GM19452 (cell line): ENCODE measurements at regions not wholly inside any gene's neighbourhood (a gene's known extent, or its start where the extent isn't known, plus 50 kb on each side); places are given as distances from the start of the nearest gene placed in this dataset.

ENCODE experiments used
- ATAC-seq: cut with Tn5 transposase; IDR thresholded peaks from one replicate; pipeline ENCODE4 v1.9.1; 2021; ENCODE audit not compliant: unreplicated experiment

- no peak for ATAC-seq
Measured at GRCh38 chr14:83467811-83468210, 1934.2 kb upstream of the SEL1L start.

- no peak for ATAC-seq
Measured at GRCh38 chr14:83470466-83470865, 1936.8 kb upstream of the SEL1L start.

GRCh38 chr14:83470959-83471695 is 1937.5 kb upstream of the SEL1L start:
- ATAC-seq, result no peak

- no peak for ATAC-seq
Measured at GRCh38 chr14:83473416-83474235, 1940.0 kb upstream of the SEL1L start.

GRCh38 chr14:83478741-83479140 is 1945.1 kb upstream of the SEL1L start:
- ATAC-seq, result no peak

- no peak for ATAC-seq
Measured at GRCh38 chr14:83483063-83483462, 1949.4 kb upstream of the SEL1L start.

- no peak for ATAC-seq
Measured at GRCh38 chr14:83485591-83485990, 1951.9 kb upstream of the SEL1L start.

GRCh38 chr14:83491091-83491490 is 1957.4 kb upstream of the SEL1L start:
- ATAC-seq, result no peak

GRCh38 chr14:83520837-83521236 is 1987.2 kb upstream of the SEL1L start:
- ATAC-seq, result no peak

- no peak for ATAC-seq
Measured at GRCh38 chr14:83529531-83529930, 1995.9 kb upstream of the SEL1L start.

GRCh38 chr14:83533734-83534133 is 1996.2 kb upstream of the FLRT2 start:
- ATAC-seq, result no peak

- no peak for ATAC-seq
Measured at GRCh38 chr14:83534995-83535394, 1994.9 kb upstream of the FLRT2 start.

GRCh38 chr14:83535444-83535843 is 1994.5 kb upstream of the FLRT2 start:
- ATAC-seq, result no peak

- no peak for ATAC-seq
Measured at GRCh38 chr14:83541147-83541546, 1988.8 kb upstream of the FLRT2 start.

GRCh38 chr14:83548061-83548839 is 1981.7 kb upstream of the FLRT2 start:
- ATAC-seq, result no peak

GRCh38 chr14:83556065-83556464 is 1973.9 kb upstream of the FLRT2 start:
- no peak for ATAC-seq

GRCh38 chr14:83556746-83557453 is 1973.0 kb upstream of the FLRT2 start:
- no peak for ATAC-seq

GRCh38 chr14:83558946-83559345 is 1971.0 kb upstream of the FLRT2 start:
- ATAC-seq, result no peak

GRCh38 chr14:83559721-83560120 is 1970.2 kb upstream of the FLRT2 start:
- ATAC-seq, result no peak

GRCh38 chr14:83561261-83561660 is 1968.7 kb upstream of the FLRT2 start:
- ATAC-seq, result no peak

- ATAC-seq, result no peak
Measured at GRCh38 chr14:83566567-83566966, 1963.4 kb upstream of the FLRT2 start.
